ENCODE measurements at regions not wholly inside any gene's neighbourhood (a gene's known extent, or its start where the extent isn't known, plus 50 kb on each side); places are given as distances from the start of the nearest gene placed in this dataset.

- TF ChIP-seq EP300 (IDR thresholded peaks at IDR 0.05; ENCODE audit: borderline replicate concordance in 1 of 2, low read depth in 1 of 2, low read length in 1 of 2) (no peak), CTCF (IDR thresholded peaks at IDR 0.05) (no peak), NFIC (IDR thresholded peaks at IDR 0.05; ENCODE audit: borderline replicate concordance) (no peak)
These were observed 131.3 kb downstream of the WDR11 start for GRCh38 chr10:120982507-120982906.

All from SK-N-SH (cell line).